ENCODE measurements at regions not wholly inside any gene's neighbourhood (a gene's known extent, or its start where the extent isn't known, plus 50 kb on each side); places are given as distances from the start of the nearest gene placed in this dataset.

GRCh38 chr4:79082997-79083396, 143.8 kb upstream of the PAQR3 start:
- DNase-seq (ENCODE audit: low spot score), result no peak

- no peak for DNase-seq (ENCODE audit: low spot score)
These were observed 142.7 kb upstream of the PAQR3 start for GRCh38 chr4:79081973-79082372.

- DNase-seq (ENCODE audit: low spot score), result no peak
These were observed 139.1 kb upstream of the PAQR3 start for GRCh38 chr4:79078339-79078738.

- DNase-seq (ENCODE audit: low spot score), result no peak
These were observed 134.8 kb upstream of the PAQR3 start for GRCh38 chr4:79074040-79074439.

GRCh38 chr4:79073471-79073870, 134.2 kb upstream of the PAQR3 start:
- no peak for DNase-seq (ENCODE audit: low spot score)

- peak; percentile 17 for DNase-seq (ENCODE audit: low spot score)
These were observed 126.0 kb upstream of the PAQR3 start for GRCh38 chr4:79065262-79065661.

GRCh38 chr4:79064806-79065205, 125.6 kb upstream of the PAQR3 start:
- DNase-seq (ENCODE audit: low spot score), result no peak

GRCh38 chr4:79059631-79060399, 120.6 kb upstream of the PAQR3 start:
- DNase-seq (ENCODE audit: low spot score), result no peak

GRCh38 chr4:79057772-79058171, 118.5 kb upstream of the PAQR3 start:
- no peak for DNase-seq (ENCODE audit: low spot score)

GRCh38 chr4:79053754-79054153, 114.5 kb upstream of the PAQR3 start:
- DNase-seq (ENCODE audit: low spot score), result no peak

- DNase-seq (ENCODE audit: low spot score), result peak; percentile 14
These were observed 111.3 kb upstream of the PAQR3 start for GRCh38 chr4:79050541-79050880.

- DNase-seq (ENCODE audit: low spot score), result no peak
These were observed 110.8 kb upstream of the PAQR3 start for GRCh38 chr4:79049840-79050540.

- no peak for DNase-seq (ENCODE audit: low spot score)
These were observed 109.6 kb upstream of the PAQR3 start for GRCh38 chr4:79048878-79049277.

GRCh38 chr4:79047316-79047715, 108.1 kb upstream of the PAQR3 start:
- DNase-seq (ENCODE audit: low spot score), result no peak

GRCh38 chr4:79046016-79046592, 106.9 kb upstream of the PAQR3 start:
- DNase-seq (ENCODE audit: low spot score), result no peak

GRCh38 chr4:79044141-79044659, 105.0 kb upstream of the PAQR3 start:
- DNase-seq (ENCODE audit: low spot score), result no peak

GRCh38 chr4:79043138-79043537, 103.9 kb upstream of the PAQR3 start:
- no peak for DNase-seq (ENCODE audit: low spot score)

- peak; percentile 11 for DNase-seq (ENCODE audit: low spot score)
These were observed 102.9 kb upstream of the PAQR3 start for GRCh38 chr4:79042079-79042674.

GRCh38 chr4:79034544-79034943, 95.3 kb upstream of the PAQR3 start:
- no peak for DNase-seq (ENCODE audit: low spot score)

GRCh38 chr4:79030973-79031372, 91.7 kb upstream of the PAQR3 start:
- DNase-seq (ENCODE audit: low spot score), result no peak

- DNase-seq (ENCODE audit: low spot score), result no peak
These were observed 88.4 kb upstream of the PAQR3 start for GRCh38 chr4:79027656-79028055.

- DNase-seq (ENCODE audit: low spot score), result no peak
These were observed 85.9 kb upstream of the PAQR3 start for GRCh38 chr4:79025170-79025569.

Data from Ammon's horn (tissue), 1 donor.